T follicular helper cell (primary cell): ENCODE measurements at regions not wholly inside any gene's neighbourhood (a gene's known extent, or its start where the extent isn't known, plus 50 kb on each side); places are given as distances from the start of the nearest gene placed in this dataset.
A peak's percentile ranks its signal among the peaks of the same experiment; 100 is the strongest.
"Not testable (repeated sequence)": the region's sequence is repeated elsewhere in the genome, so short reads cannot be mapped to it uniquely, and the experiment has no call there.

ENCODE experiments used
- DNase-seq: peaks from one replicate; pipeline ENCODE4 v3.0.0-alpha.2; 2020; ENCODE audit warnings: low read depth

DNA sequence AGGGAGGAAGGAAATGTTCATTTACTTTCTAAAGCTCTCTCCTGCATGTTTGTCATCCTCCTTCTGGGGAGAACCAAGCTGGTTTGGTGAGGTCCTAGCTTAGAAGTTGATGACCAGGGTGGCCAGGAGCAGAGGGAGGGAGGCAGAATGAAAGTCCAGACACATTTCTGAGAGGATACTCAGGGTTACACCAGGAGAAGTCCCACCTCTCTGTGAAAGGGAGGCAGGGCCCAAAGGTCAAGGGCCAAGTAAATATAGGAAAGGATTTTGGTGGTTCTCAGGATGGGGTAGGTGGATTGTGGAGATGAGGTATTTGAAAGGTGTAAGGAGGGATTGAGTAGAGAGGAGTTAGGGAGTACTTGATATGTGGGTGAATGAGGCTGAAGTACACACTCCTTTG lies 58.0 kb upstream of the FBXO11 start:
- DNase-seq = no peak

DNA sequence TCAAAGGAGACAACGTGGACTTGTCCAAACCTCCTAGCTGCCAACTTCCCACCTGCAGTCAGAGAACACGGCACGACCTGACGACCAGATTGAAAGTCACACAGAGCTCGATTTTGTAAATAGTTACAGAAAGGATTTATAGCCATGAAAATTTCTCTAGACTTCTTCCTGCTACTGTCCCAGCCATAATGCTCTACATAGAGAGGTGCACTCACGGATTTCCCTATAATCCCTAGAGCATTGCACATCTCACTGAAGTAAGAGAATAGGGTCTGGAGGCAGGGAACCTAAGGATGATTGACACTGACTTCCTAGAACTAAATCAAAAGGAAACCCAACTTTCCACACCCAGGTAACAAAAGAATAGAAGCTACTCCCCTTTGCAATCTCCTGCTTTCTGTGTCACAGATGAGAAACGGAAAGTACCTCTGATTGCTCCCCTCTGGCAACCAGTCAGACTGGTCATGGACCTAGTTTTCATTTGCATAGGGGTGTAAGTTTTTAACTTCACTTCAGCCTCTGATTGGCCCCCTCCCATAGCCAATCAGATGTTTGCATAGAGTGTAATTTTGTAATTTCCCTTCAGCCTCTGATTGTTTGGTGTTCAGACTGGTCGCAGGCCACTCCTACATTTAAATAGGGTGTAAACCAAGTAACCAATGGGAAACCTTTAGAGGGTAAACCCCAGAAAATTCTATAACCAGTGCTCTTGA lies 58.6 kb upstream of the FBXO11 start:
- DNase-seq = no peak

DNA sequence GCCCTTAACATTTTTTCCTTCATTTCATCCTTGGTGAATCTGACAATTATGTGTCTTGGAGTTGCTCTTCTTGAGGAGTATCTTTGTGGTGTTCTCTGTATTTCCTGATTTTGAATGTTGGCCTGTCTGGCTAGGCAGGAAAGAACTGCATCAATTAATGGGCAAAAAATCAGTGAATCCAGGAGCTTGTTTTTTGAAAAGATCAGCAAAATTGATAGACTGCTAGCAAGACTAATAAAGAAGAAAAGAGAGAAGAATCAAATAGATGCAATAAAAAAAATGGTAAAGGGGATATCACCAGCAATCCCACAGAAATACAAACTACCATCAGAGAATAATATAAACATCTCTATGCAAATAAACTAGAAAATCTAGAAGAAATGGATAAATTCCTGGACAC lies 70.4 kb upstream of the FBXO11 start:
- DNase-seq = not testable (repeated sequence)

DNA sequence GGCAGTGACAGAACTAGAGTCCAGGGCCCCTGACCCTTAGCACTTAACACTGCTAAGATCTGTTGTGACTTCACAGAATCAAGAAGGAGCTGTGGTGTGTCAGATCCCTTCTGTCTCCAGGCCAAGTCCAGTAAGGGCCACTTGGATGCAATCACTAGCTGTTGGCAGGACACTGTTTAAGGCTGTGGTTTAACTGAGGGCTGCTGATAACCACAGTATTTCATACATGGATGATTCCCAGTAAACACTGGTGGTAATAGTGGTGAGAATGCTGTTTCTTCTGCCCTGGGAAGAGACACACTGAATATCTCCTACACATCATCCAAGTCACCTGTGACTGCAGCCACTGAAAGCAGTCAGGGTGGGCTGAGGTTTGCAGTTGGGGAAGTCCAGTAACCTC lies 77.7 kb upstream of the FBXO11 start:
- DNase-seq = no peak

DNA sequence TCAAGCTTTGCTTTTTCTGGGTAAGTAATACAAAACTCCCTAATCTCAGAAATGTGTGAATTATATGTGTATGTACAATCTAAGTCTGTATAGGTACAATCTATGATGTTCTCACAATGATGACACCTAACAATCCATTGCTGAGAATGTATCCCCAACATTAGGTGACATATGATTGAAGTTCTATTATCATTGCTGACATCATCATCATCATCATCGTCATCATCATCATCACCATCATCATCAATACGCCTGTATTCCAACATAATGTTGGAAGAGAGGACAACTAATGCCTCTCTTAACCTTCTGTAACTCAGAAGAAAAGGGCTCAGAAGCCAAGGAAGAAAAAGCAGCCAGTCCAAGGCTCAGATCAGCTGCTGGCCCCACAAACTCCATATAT lies 84.2 kb upstream of the FBXO11 start:
- DNase-seq = no peak

DNA sequence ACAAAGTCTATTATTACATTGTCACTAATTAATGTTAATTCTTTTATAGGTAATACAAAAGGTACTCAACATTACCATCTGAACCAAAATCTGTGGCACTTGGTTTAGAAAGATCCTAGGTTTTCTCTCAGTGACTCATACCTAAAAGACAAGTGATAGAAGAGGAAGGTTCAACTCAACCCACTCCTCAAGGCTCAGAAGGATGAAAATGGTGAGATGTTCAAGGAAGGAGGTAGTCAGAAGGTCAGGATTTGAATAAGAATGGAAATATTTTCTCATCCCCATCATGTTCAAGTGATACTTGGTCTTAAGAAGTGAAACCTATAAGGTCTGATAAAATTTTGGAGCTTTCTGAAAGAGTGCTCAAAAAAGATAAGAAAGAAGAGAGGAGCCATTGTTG lies 86.4 kb upstream of the FBXO11 start:
- no peak for DNase-seq

DNA sequence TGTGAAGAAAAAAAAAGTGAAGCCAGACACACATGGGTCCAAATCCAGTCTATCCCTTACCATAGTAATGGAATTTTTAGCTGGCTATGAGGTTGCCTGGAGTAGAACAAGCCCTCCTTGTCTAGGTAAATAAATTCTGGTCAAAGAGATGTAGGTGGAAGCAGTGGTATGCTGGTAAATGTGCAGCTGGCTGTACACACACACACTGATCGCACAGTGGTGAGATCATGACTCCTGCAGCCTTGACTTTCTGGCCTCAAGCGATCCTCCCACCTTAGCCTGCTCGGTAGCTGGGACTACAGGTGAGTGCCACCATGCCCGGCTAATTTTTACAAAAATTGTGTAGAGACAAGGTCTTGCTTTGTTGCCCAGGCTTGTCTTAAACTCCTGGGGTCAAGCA lies 90.5 kb upstream of the FBXO11 start:
- no peak for DNase-seq

DNA sequence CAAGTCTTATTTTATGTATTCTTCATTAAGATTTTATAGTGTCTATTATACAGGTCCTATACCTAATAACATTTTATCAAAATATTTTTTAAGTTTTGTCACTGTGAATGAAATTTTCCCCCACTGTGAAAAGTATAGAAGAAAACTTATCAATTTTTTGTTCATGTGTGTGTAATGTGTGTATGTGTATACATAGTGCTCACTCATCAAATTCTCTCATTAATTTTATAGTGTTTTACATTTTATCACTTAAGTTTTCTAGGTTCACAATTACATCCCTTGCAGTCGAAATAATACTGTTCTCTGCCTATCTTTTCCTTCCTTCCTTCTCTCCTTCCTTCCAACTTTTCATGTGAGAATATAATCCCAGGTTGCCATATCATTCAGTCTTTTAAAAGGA lies 93.2 kb upstream of the FBXO11 start:
- no peak for DNase-seq

DNA sequence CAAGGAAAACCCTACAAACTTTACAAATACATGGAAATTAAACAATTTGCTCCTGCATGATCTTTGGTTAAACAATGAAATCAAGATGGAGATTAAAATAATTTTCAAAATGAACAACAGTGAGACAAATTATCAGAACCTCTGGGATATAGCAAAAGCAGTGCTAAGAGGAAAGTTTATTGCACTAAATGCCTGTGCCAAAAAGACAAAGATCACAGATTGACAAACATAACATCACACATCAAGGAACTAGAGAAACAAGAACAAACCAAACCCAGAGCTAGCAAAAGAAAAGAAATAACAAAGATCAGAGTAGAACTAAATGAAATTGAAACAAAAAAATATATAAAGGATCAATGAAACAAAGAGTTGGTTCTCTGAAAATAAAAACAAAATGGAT lies 95.2 kb upstream of the FBXO11 start:
- DNase-seq = no peak

DNA sequence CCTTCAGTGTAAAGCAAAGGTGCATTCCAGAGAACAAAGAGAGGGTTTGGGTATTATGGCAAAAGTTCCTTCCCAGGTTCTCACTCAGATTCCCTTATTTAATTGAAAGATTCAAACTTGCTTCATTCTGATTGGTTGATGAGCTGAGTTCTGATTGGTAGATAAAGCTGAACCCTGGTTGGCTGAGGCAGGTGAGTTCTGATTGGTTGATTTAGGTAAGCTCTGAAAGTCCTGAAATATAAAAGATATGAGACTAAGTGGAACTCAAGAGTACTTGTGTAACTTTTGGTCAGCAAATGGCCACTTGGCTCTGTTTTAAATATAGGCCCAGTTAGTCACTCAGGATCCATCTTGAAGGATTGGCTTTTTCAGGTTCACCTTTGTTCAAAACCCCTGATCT lies 99.8 kb upstream of the FBXO11 start:
- DNase-seq = no peak

DNA sequence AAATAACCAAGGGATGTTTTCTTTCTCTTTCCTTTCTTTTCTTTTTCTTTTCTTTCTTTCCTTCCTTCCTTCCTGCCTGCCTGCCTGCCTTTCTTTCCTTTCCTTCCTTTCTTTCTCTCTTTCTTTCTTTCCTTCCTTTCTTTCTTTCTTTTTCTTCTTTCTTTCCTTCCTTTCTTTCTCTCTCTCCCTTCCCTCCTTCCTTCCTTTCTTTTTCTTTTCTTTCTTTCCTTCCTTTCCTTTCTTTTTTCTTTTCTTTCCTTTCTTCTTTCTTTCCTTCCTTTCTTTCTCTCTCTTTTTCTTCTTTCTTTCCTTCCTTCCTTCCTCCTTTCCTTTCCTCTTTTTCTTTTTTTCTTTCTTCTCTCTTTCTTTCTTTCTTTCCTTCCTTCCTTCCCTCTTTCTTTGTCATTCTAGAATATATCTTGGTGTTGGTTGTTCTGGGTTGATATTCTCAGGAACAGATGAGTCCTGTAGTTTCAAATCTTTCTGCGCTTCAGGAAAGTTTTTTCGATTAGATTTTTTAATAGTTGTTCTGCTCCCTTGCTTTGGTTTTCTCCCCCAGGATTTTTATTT lies 101.5 kb upstream of the FBXO11 start:
- DNase-seq = no peak

DNA sequence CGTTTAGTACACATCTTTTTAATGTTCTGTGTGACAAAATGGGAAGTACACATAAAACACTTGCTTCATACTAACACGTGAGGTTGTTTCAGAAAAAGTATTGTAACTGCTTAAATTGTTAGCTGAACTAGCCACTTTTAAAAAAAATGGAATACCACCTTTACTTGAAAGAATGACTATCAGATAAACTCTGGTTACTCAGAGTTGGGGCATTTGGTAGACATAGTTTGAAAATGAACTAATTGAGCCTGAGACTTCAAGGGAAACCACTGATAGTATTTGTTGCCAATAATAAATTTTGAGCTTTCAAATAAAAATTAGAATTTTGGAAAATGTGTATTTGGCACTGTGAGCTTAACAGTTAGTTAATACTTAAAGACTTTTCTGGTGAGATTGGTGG lies 103.0 kb upstream of the FBXO11 start:
- no peak for DNase-seq

DNA sequence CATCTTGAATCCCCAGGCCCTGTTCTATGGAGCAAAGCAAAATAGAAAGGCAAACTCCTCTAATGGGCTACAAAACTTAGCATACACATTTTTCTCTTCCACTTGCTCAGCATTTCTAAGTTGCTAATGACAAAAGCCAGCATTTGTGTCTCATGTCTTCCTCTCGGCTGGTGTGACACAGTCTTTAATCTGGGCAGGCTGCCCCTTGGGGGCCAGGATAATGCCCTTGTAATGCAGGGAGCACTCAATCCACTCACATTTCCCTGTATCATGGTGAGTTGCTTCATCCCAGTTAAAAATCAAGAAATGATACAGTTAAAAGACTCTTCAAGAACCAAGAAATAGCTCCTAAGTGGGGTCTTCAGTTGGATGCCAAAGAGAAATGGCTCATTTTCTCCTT lies 109.1 kb upstream of the FBXO11 start:
- no peak for DNase-seq

DNA sequence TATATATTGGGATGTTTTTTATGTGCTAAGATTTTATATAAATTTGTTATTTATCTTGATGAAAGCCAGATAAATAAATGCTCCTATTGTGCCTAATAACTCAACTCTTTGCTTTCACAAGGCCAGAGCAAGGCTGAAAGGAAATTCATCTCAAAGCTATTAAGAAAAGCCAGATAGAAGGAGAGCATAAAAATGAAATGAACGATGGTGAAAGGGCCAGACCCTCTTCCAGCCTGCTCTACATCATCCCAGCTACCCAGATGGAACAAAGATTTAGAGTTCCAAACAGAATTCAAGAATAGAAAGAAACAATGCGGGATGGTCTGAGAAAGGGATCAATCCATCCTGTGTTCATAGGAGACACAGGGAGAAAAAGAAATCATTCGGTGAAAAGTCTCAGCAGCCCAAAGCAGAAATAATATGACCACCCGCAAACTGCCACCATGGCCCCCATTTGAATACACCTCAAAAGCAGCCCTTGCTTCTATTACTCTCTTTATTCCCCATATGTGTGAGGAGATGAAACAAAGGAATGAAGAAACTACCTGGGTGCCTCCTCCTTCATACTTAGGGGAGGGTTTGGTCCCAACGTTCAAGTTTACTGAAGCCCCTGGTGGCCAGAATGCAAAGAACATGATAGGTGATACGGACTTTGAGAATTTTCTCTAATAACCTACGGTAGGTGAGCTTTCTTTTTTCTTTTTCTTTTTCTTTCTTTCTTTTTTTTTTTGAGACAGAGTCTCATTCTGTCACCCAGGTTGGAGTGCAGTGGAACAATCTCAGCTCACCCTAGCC lies 110.1 kb upstream of the FBXO11 start:
- peak; percentile 2 for DNase-seq

DNA sequence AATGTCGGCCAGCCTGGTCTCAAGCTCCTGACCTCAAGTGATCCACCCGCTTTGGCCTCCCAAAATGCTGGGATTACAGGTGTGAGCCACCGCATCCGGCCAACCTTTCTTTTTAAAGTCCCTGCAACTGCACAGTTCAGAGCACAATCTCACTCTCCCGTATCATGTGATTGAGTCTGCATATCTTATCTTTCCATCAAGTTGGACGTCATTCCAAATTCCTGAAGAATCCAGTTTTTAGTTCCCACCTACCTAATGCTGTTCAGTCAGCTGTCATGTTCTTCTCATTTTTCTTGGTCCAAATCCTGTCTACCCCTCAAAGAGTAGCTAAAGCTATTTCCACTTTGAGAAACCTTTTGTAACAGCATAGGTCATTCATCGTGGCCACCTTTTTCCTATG lies 110.8 kb upstream of the FBXO11 start:
- no peak for DNase-seq

DNA sequence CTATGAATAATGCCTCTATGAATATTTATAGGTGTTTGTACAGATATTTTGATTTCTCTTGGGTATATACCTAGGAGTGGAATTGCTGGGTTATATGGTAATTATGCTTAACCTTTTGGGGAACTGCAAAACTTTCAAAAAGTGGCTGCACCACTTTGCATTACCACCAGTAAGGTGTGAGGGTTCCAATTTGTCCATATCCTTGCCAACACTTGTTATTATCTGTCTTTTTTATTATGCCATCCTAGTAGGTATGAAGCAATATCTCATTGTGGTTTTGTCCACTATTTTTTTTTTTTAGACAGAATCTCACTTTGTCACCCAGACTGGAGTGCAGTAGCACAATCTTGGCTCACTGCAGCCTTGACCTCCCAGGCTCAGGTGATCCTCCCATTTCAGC lies 112.2 kb upstream of the FBXO11 start:
- DNase-seq = no peak

DNA sequence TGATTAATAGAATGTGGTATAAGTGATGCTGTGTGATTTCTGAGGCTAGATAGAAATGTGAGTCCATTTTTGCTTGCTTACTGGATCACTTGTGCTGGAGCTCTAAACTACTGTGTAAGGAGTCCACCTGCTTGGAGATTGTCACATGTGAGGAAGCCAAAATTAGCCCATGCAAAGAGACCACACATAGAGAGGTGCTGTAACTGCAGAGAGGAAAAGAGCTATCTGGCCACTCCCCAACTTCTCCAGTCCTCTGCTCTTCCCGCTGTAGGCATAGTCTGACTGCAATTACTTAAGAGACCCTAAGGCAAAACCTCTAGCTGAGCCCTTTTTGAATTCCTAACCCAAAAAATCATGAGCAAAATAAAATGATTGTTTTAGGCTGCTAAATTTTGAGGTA lies 120.6 kb upstream of the FBXO11 start:
- no peak for DNase-seq

DNA sequence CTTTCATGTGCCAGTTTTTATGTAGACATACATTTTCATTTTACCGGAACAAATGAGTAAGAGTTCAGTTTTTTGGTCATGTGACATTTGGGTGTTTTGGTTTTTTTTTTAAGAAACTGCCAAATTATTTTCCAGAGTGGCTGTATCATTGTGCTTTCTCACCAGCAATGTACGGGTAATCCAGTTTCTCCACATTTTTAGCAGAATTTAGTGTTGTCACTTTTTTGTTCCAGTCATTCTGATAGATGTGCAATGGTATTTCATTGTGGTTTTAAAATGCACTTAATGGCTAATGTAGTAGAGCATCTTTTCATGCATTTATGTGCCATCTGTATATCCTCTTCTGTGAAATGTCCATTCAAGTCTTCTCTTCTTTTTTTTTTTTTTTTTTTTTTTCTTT lies 126.5 kb upstream of the FBXO11 start:
- no peak for DNase-seq

DNA sequence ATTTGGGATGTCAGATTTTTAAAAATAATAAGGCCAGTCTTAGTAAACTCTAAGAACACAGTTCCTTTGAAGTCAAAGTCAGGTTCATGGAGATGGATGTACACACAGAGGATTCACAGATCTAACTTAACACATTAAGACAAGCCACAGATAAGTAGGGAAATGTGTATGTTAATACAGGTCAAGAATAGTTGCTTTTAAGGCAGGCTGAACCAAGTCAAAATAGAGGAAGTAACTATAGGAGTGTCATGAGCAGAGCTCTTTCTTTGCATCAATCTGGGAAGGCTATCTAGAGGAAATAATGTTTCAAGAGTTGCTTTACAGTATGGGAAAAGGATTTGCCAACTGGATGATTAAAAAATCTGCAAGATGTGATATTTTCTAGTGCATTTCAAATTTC lies 128.0 kb upstream of the FBXO11 start:
- DNase-seq = no peak

DNA sequence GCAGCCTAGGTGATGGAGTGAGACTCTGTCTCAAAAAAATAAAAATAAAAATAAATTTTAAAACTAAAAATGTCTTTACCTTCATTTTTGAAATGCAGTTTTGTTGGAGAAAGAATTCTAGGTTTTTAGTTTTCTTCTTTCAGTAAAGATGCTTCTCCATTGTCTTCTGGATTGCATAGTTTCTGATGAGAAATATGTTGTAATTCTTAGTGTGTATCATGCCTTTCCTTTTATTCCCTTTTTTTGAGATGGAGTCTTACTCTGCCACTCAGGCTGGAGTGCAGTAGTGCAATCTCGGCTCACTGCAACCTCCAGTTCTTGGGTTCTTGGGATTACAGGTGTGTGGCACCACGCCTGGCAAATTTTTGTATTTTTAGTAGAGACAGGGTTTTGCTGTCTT lies 130.0 kb upstream of the FBXO11 start:
- no peak for DNase-seq

DNA sequence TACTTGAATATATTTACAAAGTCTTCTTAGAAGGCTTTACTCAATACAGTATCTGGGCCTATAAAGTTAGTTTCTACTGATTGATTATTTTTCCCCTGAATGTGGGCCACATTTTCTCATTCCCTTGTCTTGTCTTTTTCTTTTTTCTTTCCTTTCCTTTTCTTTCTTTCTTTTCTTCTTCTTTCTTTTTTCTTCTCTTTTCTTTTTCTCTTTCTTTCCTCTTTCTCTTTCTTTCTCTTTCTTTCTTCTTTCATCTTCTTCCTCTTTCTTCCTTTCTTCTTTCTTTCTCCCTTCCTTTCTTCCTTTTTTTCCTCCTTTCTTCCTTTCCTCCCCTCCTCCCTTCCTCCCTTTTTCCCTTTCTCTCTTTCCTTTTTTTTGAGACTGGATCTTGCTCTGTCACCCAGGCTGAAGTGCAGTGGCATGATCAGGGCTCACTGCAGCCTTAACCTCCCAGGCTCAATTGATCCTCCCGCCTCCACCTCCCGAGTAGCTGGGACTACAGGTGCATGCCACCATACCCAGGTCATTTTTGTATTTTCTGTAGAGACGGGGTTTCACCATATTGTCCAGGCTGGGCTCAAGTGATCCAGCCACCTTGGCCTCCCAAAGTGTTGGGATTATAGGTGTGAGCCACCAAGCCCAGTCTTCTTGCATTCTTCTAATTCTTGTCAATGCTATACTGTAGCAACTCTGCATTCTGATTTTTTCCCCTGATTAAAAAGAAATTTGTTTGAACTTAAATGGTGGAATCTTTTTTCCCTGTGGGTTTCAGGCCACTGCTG lies 133.1 kb upstream of the FBXO11 start:
- no peak for DNase-seq

DNA sequence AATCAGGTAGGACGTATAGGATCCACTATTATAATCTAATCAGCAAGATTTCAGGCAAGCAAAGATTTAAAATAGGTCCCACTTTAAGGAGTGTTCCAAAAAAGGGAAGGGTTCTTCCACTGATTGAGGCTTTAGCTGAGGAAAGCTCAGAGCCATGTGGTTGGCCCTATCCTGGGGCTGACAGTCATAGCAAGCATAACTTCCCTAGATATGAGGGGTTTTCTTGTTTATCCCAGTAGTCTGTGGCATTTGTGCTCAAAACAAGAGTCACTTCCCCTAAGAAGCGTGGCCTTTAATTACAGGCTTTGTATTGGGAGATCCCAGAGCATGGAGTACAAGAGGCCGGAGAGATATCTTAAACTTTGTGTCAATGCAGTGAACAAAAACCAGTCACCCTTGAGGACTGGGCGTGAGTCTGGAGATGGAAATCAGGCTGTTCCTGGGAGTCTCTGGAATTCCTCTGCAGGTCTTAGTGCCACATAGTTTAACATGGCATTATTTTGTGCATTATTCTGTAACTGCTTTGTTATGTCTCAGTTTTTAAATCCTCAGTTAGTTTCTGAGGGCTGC lies 136.9 kb upstream of the FBXO11 start:
- DNase-seq = no peak
